ENCODE measurements at regions not wholly inside any gene's neighbourhood (a gene's known extent, or its start where the extent isn't known, plus 50 kb on each side); places are given as distances from the start of the nearest gene placed in this dataset.
"Not testable (repeated sequence)": the region's sequence is repeated elsewhere in the genome, so short reads cannot be mapped to it uniquely, and the experiment has no call there.

DNA sequence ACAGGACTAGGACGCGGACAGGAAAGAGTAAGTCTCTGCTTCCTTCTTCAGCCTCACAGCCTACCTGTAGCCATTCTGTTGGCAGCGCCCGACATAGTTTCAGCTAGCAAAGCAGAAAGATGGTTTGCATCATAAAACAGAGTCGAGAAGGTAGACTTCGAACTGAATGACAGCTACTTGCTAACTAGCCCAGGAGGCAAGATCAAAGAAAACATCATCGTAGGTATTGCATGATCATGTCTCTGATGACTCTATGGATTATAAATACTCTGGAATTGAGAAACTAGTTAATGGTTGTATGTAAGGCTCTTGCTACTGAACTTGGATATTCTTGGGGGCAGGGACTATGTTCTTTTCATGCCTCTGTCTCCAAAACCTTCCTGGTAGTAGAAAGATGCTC is 333.1 kb upstream of the KLF3 start:
- peak in 1 of 3 donors; percentile 55 for DNase-seq
- Histone ChIP-seq H3K36me3 (no peaks in the 10 kb centered on the region), H3K27ac (peak overlapping the region in 2 of 4 donors; percentile 52 to 57), H3K27me3 (no peaks in the 10 kb centered on the region), H3K4me3 (no peak overlapping the region), H3K4me1 (peaks cover 0 to 6% (median 0%) of the 10 kb centered on the region in 4 donors), H3K9me3 (no peaks in the 10 kb centered on the region)
- no peak for TF ChIP-seq POLR2A (IDR thresholded peaks at IDR 0.05)

DNA sequence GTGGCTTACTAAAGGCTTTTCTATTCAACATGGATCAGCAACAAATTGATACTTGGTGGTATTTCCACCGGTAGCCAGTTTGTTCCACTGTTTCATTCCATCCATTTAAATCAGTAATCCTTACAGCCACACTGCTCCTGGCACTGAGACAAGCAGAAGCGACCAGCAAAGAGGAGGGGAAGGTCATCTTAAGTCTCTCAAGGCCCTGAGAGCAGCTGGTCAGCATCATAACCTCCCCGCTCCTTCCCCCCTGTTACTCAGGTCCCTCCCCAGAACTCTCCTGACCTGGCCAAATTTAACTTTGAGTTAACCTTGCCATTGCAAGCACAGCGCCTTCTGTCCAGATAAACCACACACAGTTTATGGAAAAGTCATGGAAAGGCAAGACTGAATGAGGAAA is 331.3 kb upstream of the KLF3 start:
- DNase-seq, result no peak
- peaks cover 0 to 6% (median 0%) of the 10 kb centered on the region in 4 donors for H3K4me1 ChIP-seq
- no peak overlapping the region for H3K27ac ChIP-seq
- no peaks in the 10 kb centered on the region for H3K9me3 ChIP-seq
- TF ChIP-seq, protein P1, sequence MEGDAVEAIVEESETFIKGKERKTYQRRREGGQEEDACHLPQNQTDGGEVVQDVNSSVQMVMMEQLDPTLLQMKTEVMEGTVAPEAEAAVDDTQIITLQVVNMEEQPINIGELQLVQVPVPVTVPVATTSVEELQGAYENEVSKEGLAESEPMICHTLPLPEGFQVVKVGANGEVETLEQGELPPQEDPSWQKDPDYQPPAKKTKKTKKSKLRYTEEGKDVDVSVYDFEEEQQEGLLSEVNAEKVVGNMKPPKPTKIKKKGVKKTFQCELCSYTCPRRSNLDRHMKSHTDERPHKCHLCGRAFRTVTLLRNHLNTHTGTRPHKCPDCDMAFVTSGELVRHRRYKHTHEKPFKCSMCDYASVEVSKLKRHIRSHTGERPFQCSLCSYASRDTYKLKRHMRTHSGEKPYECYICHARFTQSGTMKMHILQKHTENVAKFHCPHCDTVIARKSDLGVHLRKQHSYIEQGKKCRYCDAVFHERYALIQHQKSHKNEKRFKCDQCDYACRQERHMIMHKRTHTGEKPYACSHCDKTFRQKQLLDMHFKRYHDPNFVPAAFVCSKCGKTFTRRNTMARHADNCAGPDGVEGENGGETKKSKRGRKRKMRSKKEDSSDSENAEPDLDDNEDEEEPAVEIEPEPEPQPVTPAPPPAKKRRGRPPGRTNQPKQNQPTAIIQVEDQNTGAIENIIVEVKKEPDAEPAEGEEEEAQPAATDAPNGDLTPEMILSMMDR (IDR thresholded peaks at IDR 0.05), result no peak
- no peak for TF ChIP-seq POLR2A (IDR thresholded peaks at IDR 0.05)
- no peak overlapping the region for H3K4me3 ChIP-seq
- no peaks in the 10 kb centered on the region for H3K27me3 ChIP-seq
- no peaks in the 10 kb centered on the region for H3K36me3 ChIP-seq

DNA sequence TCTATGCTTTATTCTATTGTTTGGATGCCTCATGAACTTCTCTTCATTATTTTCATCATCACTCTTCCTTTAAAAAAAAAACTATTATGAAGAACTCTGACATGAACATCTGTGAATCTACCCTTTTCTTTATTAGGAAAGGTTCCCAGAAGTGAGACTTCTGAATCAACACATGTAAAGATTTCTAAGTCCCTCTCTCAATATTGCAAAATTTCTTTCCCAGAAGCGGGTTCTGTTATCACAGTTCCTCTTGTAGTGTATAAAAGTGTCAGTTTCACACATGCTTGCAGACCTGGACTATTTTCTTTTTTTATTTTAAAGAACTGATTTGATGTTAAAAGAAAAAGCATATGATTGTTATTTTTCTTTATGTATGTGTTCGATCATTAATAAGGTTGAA is 330.8 kb upstream of the KLF3 start:
- no peaks in the 10 kb centered on the region for H3K9me3 ChIP-seq
- H3K27me3 ChIP-seq, result no peaks in the 10 kb centered on the region
- H3K27ac ChIP-seq, result no peak overlapping the region
- peaks cover 0 to 6% (median 0%) of the 10 kb centered on the region in 4 donors for H3K4me1 ChIP-seq
- no peak for DNase-seq
- H3K36me3 ChIP-seq, result no peaks in the 10 kb centered on the region
- H3K4me3 ChIP-seq, result no peak overlapping the region
- TF ChIP-seq, protein P1 (IDR thresholded peaks at IDR 0.05), result no peak
- TF ChIP-seq POLR2A (IDR thresholded peaks at IDR 0.05), result no peak

DNA sequence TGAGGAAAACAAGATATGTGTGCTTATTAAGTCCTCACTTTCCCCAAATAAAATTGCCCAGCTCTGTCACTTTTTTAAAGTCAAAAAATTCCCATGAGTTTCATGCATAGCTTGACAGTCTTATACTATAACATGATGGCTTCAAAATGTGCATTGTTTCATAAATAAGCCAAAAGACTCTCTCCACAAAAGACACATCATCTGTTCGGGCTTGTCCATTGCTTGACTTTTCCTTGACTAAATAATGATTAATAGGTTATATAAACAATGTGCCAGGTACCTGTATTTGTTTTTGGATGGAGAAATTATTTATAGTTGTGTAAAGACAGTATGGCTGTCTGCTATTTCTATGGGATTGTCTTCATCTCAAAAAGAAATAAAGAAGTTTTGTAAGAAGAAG is 329.2 kb upstream of the KLF3 start:
- peaks cover 0 to 11% (median 2%) of the 10 kb centered on the region in 4 donors for H3K9me3 ChIP-seq
- peaks cover 0 to 6% (median 0%) of the 10 kb centered on the region in 4 donors for H3K4me1 ChIP-seq
- DNase-seq, result no peak
- no peak overlapping the region for H3K4me3 ChIP-seq
- TF ChIP-seq, protein P1 (IDR thresholded peaks at IDR 0.05), result no peak
- TF ChIP-seq POLR2A (IDR thresholded peaks at IDR 0.05), result no peak
- H3K36me3 ChIP-seq, result no peaks in the 10 kb centered on the region
- no peak overlapping the region for H3K27ac ChIP-seq
- H3K27me3 ChIP-seq, result no peaks in the 10 kb centered on the region

DNA sequence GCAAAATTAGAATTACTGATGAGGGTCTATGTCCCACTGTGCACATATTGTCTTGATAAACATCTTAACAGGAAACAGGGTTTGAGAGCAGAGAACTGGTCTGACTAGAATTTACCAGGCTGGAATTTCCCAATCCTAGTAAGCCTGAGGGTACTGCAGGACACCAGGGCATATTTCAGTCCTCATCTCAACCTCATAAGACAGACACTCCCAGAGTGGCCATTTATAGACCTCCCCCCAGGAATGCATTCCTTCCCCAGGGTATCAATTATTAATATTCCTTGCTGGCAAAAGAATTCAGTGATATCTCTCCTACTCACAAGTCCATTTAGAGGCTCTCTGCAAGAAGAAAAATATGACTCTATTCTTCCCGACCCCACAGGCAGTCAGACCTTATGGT is 325.1 kb upstream of the KLF3 start:
- H3K27me3 ChIP-seq, H3K36me3 ChIP-seq, H3K4me3 ChIP-seq, H3K4me1 ChIP-seq, H3K27ac ChIP-seq, DNase-seq: not testable (repeated sequence)
- H3K9me3 ChIP-seq, result peaks cover 0 to 11% (median 2%) of the 10 kb centered on the region in 4 donors

DNA sequence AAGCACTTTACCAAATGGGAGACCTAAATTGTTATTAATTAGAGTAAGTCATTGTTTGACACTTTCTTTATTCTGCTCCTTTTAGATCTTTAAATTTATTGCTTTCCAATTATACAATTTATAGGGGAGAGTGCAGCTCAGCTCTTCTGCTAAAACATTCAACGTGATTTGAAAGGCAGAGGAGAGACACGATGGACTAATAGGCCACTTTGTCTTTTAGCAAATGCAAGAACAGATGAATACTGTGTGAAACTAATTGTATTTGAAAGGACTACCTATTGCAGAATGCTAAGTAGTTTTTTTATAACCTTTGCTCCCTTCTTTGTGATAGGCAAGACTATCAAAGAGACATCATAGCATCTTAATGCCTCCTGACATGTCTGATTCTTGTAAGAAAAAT is 320.4 kb upstream of the KLF3 start:
- no peak for TF ChIP-seq POLR2A (IDR thresholded peaks at IDR 0.05)
- TF ChIP-seq, protein P1 (IDR thresholded peaks at IDR 0.05), result no peak
- Histone ChIP-seq H3K27ac (no peak overlapping the region), H3K36me3 (no peaks in the 10 kb centered on the region), H3K27me3 (no peaks in the 10 kb centered on the region), H3K9me3 (peaks cover 0 to 11% (median 0%) of the 10 kb centered on the region in 4 donors), H3K4me1 (no peaks in the 10 kb centered on the region), H3K4me3 (no peak overlapping the region)
- no peak for DNase-seq

DNA sequence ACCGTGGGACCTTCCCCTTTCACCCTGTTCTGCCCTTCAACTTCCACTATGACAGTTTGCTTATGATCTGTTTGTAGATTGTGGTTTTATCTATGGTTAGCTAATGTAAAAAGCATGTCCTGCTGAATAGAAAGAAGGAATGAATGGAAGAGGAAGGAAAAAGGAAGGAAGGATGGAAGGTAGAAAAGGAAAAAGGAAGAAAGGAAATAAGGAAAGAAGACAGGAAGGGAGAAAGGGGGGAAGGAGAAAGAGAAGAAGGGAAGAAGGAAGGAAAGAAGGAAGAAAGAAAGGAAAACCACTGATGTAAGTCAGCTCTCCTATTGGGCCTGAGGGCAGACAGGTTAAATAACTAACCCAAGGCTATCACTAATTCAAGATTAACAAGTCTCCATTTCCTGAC is 319.1 kb upstream of the KLF3 start:
- DNase-seq, result no peak
- Histone ChIP-seq H3K4me3 (no peak overlapping the region), H3K36me3 (no peaks in the 10 kb centered on the region), H3K27me3 (no peaks in the 10 kb centered on the region), H3K9me3 (no peaks in the 10 kb centered on the region), H3K27ac (no peak overlapping the region), H3K4me1 (no peaks in the 10 kb centered on the region)
- TF ChIP-seq, protein P1 (IDR thresholded peaks at IDR 0.05), result no peak
- no peak for TF ChIP-seq POLR2A (IDR thresholded peaks at IDR 0.05)

All from Peyer's patch (tissue), 4 donors.